Mesendoderm (in vitro differentiated cells): ENCODE measurements at regions not wholly inside any gene's neighbourhood (a gene's known extent, or its start where the extent isn't known, plus 50 kb on each side); places are given as distances from the start of the nearest gene placed in this dataset.

ENCODE experiments used
- DNase-seq: peaks from one replicate; pipeline ENCODE4 v3.0.0; 2013
- H2AK5ac ChIP-seq: 2 replicates; pipeline ENCODE4 v1.6.1; 2013; ENCODE audit warnings: low read length, inconsistent platforms
- H2BK120ac ChIP-seq: 2 replicates; pipeline ENCODE4 v1.6.1; 2013; ENCODE audit warnings: low read depth, mild to moderate bottlenecking, low read length, moderate library complexity, mixed read lengths
- H2BK15ac ChIP-seq: replicated peaks from 2 replicates; pipeline ENCODE4 v1.6.1; 2013; ENCODE audit warnings: low read depth, mild to moderate bottlenecking, moderate library complexity
- H2BK5ac ChIP-seq: 2 replicates; pipeline ENCODE4 v1.6.1; 2013; ENCODE audit warnings: low read length, inconsistent platforms
- H3K18ac ChIP-seq: 2 replicates; pipeline ENCODE4 v1.6.1; 2013; ENCODE audit warnings: mild to moderate bottlenecking, low read length, mixed read lengths
- H3K23ac ChIP-seq: one replicate; pipeline ENCODE4 v1.6.1; 2013; ENCODE audit warnings: low read length
- H3K27ac ChIP-seq: 2 replicates; pipeline ENCODE4 v1.5.1; 2013; ENCODE audit warnings: low read depth, mild to moderate bottlenecking, inconsistent platforms, low read length, moderate library complexity
- H3K27me3 ChIP-seq: 2 replicates; pipeline ENCODE4 v1.6.1; 2013; ENCODE audit warnings: low read length, control low read depth, mild to moderate bottlenecking, inconsistent platforms; ENCODE audit not compliant: insufficient read depth, poor library complexity
- H3K36me3 ChIP-seq: 2 replicates; pipeline ENCODE4 v1.6.1; 2013; ENCODE audit warnings: low read length, inconsistent platforms; ENCODE audit not compliant: control insufficient read depth, insufficient read depth
- H3K4ac ChIP-seq: one replicate; pipeline ENCODE4 v1.6.1; 2013; ENCODE audit warnings: low read depth, mild to moderate bottlenecking, low read length, moderate library complexity
- H3K4me1 ChIP-seq: 2 replicates; pipeline ENCODE4 v1.6.1; 2013; ENCODE audit warnings: low read depth, low read length, inconsistent platforms; ENCODE audit not compliant: control insufficient read depth
- H3K4me2 ChIP-seq: 2 replicates; pipeline ENCODE4 v1.6.1; 2013; ENCODE audit warnings: low read length
- H3K4me3 ChIP-seq: 2 replicates; pipeline ENCODE4 v1.5.1; 2013; ENCODE audit warnings: mild to moderate bottlenecking, low read length
- H3K56ac ChIP-seq: one replicate; pipeline ENCODE4 v1.6.1; 2013; ENCODE audit warnings: low read length
- H3K79me1 ChIP-seq: 2 replicates; pipeline ENCODE4 v1.6.1; 2013; ENCODE audit warnings: low read length, inconsistent platforms
- H3K79me2 ChIP-seq: 2 replicates; pipeline ENCODE4 v1.6.1; 2013; ENCODE audit warnings: mild to moderate bottlenecking, low read length; ENCODE audit not compliant: control insufficient read depth, insufficient read depth
- H3K9ac ChIP-seq: 2 replicates; pipeline ENCODE4 v1.6.1; 2013; ENCODE audit warnings: low read length, inconsistent platforms
- H4K5ac ChIP-seq: one replicate; pipeline ENCODE4 v1.6.1; 2013; ENCODE audit warnings: low read length
- H4K8ac ChIP-seq: one replicate; pipeline ENCODE4 v1.6.1; 2013; ENCODE audit warnings: low read depth, mild to moderate bottlenecking, control low read depth, low read length, moderate library complexity
- WGBS: extraction: QIAGEN DNeasy Blood & Tissue Kit; methylation state at CpG from one replicate; pipeline ENCODE4 v1.1.7; 2013; ENCODE audit warnings: low lambda C conversion rate, missing lambda C conversion rate; ENCODE audit not compliant: insufficient coverage; ENCODE audit errors: extremely low coverage; 5-methylcytosine and 5-hydroxymethylcytosine counted together

DNA sequence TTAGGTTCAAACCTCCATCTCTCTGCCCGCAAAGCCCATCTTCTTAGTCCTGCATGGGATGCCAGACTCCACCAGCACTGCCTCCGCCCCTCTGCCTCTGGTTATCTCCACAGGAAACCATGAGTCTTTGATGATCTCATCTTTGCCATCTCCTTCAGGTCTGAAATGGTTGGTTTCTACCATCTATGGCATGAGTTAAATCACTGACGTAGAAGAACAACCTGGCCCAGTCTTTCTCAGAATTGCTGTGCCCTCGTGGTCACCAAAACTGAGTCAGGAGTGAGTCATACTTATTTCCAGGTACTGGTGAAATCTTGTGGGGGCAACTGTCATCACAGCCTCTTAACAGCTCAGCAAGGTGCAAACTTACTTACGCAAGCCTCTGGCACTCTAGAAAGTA is 468.7 kb upstream of the C16orf82 start:
- WGBS, result no CpG with 5 or more reads among the region's 5 CpGs
- no peak overlapping the region for H4K8ac ChIP-seq

GRCh38 chr16:26598998-26599784 is 467.5 kb upstream of the C16orf82 start:
- no peak overlapping the region for H3K27ac ChIP-seq
- no peak overlapping the region for H3K4me3 ChIP-seq
- no peak overlapping the region for H2BK5ac ChIP-seq
- WGBS, result no CpG with 5 or more reads among the region's 7 CpGs
- peak overlapping the region; percentile 8 for H2BK15ac ChIP-seq
- H3K79me1 ChIP-seq, result no peaks in the 10 kb centered on the region
- H3K9ac ChIP-seq, result no peak overlapping the region
- peak; percentile 76 for DNase-seq
- peak overlapping the region; percentile 1 for H3K18ac ChIP-seq
- no peak overlapping the region for H3K56ac ChIP-seq
- H3K4me2 ChIP-seq, result no peak overlapping the region
- H3K36me3 ChIP-seq, result no peaks in the 10 kb centered on the region
- H2AK5ac ChIP-seq, result no peak overlapping the region
- no peaks in the 10 kb centered on the region for H3K27me3 ChIP-seq
- H3K4me1 ChIP-seq, result peaks cover 7% of the 10 kb centered on the region
- H4K8ac ChIP-seq, result no peak overlapping the region
- no peak overlapping the region for H4K5ac ChIP-seq
- H3K23ac ChIP-seq, result no peak overlapping the region
- H3K4ac ChIP-seq, result no peak overlapping the region
- no peaks in the 10 kb centered on the region for H3K79me2 ChIP-seq
- H2BK120ac ChIP-seq, result no peak overlapping the region

More for the DNA sequence above, 468.7 kb upstream of the C16orf82 start:
- Histone ChIP-seq H4K5ac (no peak overlapping the region), H3K79me2 (no peaks in the 10 kb centered on the region), H2BK15ac (no peak overlapping the region), H3K79me1 (no peaks in the 10 kb centered on the region), H2BK120ac (no peak overlapping the region), H3K23ac (no peak overlapping the region), H3K4me3 (no peak overlapping the region), H3K4me1 (peaks cover 7% of the 10 kb centered on the region), H3K9ac (no peak overlapping the region), H3K56ac (no peak overlapping the region), H2AK5ac (no peak overlapping the region), H3K18ac (no peak overlapping the region), H3K27ac (no peak overlapping the region), H2BK5ac (no peak overlapping the region), H3K4me2 (no peak overlapping the region), H3K27me3 (no peaks in the 10 kb centered on the region), H3K36me3 (no peaks in the 10 kb centered on the region), H3K4ac (no peak overlapping the region)
- DNase-seq, result peak; percentile 90

DNA sequence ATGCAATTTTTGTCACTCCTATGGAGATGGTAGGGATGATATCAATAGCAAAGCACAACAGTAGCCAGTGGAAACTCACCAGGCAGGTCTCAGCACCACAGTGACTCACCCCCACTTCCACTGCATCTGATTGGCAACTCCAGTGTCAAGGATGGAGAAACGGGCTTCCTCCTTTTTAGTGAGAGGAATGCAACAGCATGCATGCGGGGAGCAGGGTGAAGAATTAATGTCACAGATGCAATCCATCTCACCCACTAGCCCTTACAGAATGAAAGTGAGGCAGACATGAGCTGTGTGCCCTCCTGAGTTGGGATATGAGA is 467.0 kb upstream of the C16orf82 start:
- Histone ChIP-seq H2BK5ac (no peak overlapping the region), H3K27me3 (no peaks in the 10 kb centered on the region), H3K4me3 (no peak overlapping the region), H4K5ac (no peak overlapping the region), H2AK5ac (no peak overlapping the region), H3K4me2 (no peak overlapping the region), H2BK120ac (no peak overlapping the region), H3K79me2 (no peaks in the 10 kb centered on the region), H3K4ac (no peak overlapping the region), H4K8ac (no peak overlapping the region), H3K79me1 (no peaks in the 10 kb centered on the region), H3K9ac (no peak overlapping the region), H3K18ac (no peak overlapping the region), H3K56ac (no peak overlapping the region), H3K27ac (no peak overlapping the region), H3K36me3 (no peaks in the 10 kb centered on the region), H3K23ac (no peak overlapping the region), H3K4me1 (peaks cover 7% of the 10 kb centered on the region), H2BK15ac (no peak overlapping the region)
- WGBS, result no CpG with 5 or more reads among the region's 2 CpGs
- DNase-seq, result peak; percentile 76

DNA sequence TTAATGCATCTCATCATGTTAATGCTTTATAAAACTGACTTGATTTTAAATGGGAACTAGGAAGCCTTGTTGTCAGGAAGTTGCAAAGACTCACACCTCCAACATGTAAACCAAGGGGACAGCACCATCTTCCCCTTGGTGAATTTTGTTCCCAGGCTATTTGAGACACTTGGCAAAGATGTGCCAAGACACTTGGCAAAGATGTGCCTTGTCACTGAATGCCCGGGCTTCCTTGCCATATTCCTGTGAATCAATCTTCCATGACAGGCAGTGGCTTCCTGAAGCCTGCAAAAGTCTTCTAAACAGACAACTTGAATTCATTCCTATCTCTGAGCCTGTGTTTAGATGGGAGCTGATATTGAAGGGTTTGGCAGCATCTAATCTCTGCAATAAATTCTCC is 465.4 kb upstream of the C16orf82 start:
- H3K4me3 ChIP-seq, result no peak overlapping the region
- WGBS, result no CpG with 5 or more reads among the region's 1 CpG

GRCh38 chr16:26605626-26606271 is 461.0 kb upstream of the C16orf82 start:
- H3K9ac ChIP-seq, result no peak overlapping the region
- peaks cover 4% of the 10 kb centered on the region for H3K4me1 ChIP-seq
- no peak overlapping the region for H3K4me3 ChIP-seq
- H3K56ac ChIP-seq, result no peak overlapping the region
- H3K4ac ChIP-seq, result no peak overlapping the region
- no peaks in the 10 kb centered on the region for H3K27me3 ChIP-seq
- no peak overlapping the region for H3K4me2 ChIP-seq
- no peak overlapping the region for H3K27ac ChIP-seq
- no peaks in the 10 kb centered on the region for H3K36me3 ChIP-seq
- H3K79me1 ChIP-seq, result no peaks in the 10 kb centered on the region
- no peak overlapping the region for H3K23ac ChIP-seq
- no peak overlapping the region for H2BK5ac ChIP-seq
- WGBS, result no CpG with 5 or more reads among the region's 13 CpGs
- no peak overlapping the region for H2BK120ac ChIP-seq
- H3K18ac ChIP-seq, result no peak overlapping the region
- DNase-seq, result no peak
- H2AK5ac ChIP-seq, result no peak overlapping the region
- no peaks in the 10 kb centered on the region for H3K79me2 ChIP-seq
- H4K5ac ChIP-seq, result no peak overlapping the region
- H4K8ac ChIP-seq, result no peak overlapping the region
- H2BK15ac ChIP-seq, result no peak overlapping the region

More for the DNA sequence above, 465.4 kb upstream of the C16orf82 start:
- H3K27ac ChIP-seq, result no peak overlapping the region
- H3K4ac ChIP-seq, result no peak overlapping the region
- H4K8ac ChIP-seq, result no peak overlapping the region
- H3K9ac ChIP-seq, result no peak overlapping the region
- H3K4me2 ChIP-seq, result no peak overlapping the region
- no peaks in the 10 kb centered on the region for H3K27me3 ChIP-seq
- H3K79me2 ChIP-seq, result no peaks in the 10 kb centered on the region
- no peak overlapping the region for H2BK15ac ChIP-seq
- no peak overlapping the region for H4K5ac ChIP-seq
- no peak overlapping the region for H2BK120ac ChIP-seq
- H2BK5ac ChIP-seq, result no peak overlapping the region
- no peak overlapping the region for H2AK5ac ChIP-seq
- no peaks in the 10 kb centered on the region for H3K79me1 ChIP-seq
- no peaks in the 10 kb centered on the region for H3K36me3 ChIP-seq
- no peak overlapping the region for H3K56ac ChIP-seq
- H3K18ac ChIP-seq, result no peak overlapping the region
- DNase-seq, result no peak
- peaks cover 9% of the 10 kb centered on the region for H3K4me1 ChIP-seq
- no peak overlapping the region for H3K23ac ChIP-seq
